Activated CD4-positive, CD25-positive, alpha-beta regulatory T cell treated with anti-CD3 and anti-CD28 coated beads, Interleukin-2, amount 50 U/mL, for 24 hours (primary cell): ENCODE measurements at regions not wholly inside any gene's neighbourhood (a gene's known extent, or its start where the extent isn't known, plus 50 kb on each side); places are given as distances from the start of the nearest gene placed in this dataset.
A peak's percentile ranks its signal among the peaks of the same experiment; 100 is the strongest.
"Not testable (repeated sequence)": the region's sequence is repeated elsewhere in the genome, so short reads cannot be mapped to it uniquely, and the experiment has no call there.

Experiments
- ATAC-seq, 2 donors: fragments of 150-1000 bp; cut with Tn5 transposase; one replicate each; pipeline ENCODE4 v1.10.0; 2021; ENCODE audit warnings: mild to moderate bottlenecking in 1 of 2, moderate library complexity in 1 of 2

GRCh38 chr14:22131749-22132476, 457.1 kb downstream of the DAD1 start:
- no peak for ATAC-seq

- no peak for ATAC-seq
These were observed 450.5 kb upstream of the OR4E1 start for GRCh38 chr14:22124073-22124613.

DNA sequence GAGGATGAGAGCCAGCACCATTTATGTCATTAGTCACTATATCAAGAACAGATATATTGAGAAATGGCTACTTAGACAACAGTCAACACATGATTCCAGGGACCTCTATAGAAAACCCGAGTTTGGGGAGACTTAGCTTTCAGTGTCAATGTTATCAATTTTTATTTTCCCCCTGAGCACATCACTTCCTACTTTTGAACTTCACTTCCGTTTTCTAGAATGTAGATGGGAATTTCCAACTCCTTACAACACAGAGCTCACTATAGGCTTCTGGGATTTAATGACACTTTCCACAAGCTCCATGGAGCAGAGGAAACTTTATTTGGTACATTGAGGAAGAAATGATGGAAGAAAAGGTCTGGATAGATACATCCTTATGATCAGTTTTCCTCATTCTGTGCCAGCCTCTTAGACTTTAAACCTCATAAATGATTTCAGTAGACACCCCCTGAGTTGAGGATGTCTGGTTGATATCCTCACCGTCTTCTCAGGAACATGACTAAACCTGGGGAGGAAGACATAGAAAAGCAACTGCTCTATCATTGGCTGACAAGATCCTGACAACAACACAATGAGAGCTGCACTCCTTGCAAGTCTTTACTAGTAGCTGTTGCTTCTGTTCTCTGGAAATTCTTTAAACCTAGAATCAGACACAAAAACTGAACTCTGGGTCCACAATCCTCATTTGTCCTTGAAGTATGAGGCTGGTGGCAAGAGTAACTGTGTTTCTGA, 449.4 kb upstream of the OR4E1 start:
- ATAC-seq: peak; percentile 71 to 76

GRCh38 chr14:22122227-22122818, 448.7 kb upstream of the OR4E1 start:
- no peak for ATAC-seq

DNA sequence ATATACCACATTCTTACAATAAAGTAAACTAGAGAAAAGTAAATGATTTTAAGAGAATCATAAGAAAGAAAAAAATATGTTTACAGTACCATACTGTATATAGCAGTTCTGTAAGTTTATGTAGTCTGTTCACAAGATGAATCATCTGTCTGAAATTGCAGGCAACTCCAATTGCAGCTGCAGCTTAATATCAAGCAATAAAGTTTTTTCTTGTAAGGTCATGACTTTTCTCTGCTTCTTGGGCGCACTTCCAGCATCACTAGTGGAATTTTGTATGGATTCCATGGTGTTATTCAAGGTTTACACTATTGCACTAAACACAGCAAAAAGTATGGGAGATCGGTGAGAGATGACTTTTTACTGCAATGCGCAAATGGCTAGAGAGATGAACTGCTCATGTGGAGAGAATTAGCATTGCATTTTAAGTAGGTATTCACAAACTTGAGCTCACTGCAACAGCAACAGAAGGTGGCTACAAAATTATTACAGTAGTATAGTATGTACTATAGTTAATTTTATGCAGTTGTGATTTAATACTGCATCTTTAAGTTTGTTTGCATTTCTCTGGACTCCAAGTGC, 445.4 kb upstream of the OR4E1 start:
- no peak for ATAC-seq

- peak in 1 of 2 donors; percentile 45 for ATAC-seq
These were observed 439.8 kb upstream of the OR4E1 start for GRCh38 chr14:22113401-22113800.

DNA sequence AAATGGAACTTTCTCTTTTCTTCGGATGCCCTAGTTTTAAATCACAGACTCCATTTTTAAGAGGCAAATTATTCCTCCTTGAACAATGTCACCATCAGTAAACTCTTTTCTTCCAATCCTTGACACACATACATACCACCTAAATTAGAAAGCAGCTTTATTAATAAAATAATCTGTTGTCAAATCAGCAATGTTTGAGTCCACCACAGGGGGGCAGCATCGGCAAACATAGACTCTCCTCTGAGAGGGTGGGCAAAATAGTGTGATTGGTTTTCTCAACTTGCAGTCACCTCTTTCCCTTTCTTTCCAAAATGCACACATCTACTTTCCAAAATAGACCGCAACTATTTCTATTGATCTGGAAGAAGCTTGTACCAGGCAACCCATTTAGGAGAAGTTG, 438.4 kb upstream of the OR4E1 start:
- ATAC-seq: no peak

DNA sequence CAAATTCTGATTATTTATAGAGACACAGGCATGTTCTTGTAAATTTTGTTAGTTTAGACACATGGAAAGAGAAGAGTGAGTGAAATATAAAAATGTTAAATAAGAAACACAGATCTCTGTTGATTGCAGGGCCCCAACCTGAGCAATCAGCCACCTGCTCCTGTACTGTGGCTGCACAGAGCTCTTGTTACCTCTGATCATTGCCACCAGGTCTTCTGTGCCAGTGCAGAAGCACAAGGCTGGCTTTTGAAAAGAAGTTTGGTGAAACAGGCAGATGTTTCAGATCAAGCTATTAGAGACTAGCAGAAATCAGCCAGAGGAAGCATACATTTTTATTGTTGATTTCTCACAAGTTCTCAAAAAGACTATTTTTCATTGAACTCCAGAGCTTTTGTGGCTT, 434.1 kb upstream of the OR4E1 start:
- ATAC-seq: no peak

DNA sequence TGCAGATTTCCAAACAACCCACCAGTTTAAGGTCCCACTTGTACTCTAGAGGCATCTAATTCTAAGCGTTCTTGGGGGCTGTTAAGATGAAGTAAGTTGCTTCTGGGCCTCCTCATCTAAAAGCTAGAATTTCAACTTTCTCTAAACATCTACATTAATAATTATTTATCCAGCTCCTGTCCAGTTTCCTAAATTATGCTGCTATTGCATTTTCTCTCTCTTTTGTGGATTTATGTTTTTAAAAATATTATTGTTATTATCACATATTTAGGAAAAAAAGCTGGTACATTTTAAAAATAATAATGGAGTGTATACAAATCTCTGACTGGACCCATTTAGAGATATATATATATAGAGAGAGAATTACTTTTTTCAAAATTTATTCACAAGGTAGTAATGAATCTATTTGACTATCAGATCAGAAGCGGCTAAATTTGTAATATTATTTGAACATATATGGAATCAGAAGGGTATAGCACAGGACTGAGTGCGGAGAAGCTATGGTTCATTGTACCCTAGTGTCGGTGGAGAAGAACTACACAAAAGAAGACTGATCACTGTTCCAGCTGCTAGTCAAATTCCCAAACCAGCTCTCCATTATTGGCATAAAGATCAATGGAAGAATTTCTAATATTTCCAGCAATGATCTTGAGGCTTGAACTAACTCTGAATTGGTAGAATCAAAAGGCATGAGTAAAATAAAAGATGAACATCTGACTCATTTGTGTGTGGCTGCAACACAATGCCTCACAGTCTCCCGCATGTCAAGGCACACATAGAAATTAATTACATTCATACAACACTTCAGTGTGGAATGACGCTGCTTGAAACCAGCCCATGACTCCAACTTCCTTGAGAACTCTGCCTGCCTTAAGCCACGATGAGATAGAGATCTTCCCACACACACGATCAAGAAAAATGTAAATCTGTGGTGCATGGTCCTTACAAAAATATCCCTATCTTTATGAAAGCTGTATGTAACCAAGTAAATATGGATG, 433.4 kb upstream of the OR4E1 start:
- ATAC-seq: peak; percentile 44 to 67

- no peak for ATAC-seq
These were observed 432.0 kb upstream of the OR4E1 start for GRCh38 chr14:22105624-22106006.

DNA sequence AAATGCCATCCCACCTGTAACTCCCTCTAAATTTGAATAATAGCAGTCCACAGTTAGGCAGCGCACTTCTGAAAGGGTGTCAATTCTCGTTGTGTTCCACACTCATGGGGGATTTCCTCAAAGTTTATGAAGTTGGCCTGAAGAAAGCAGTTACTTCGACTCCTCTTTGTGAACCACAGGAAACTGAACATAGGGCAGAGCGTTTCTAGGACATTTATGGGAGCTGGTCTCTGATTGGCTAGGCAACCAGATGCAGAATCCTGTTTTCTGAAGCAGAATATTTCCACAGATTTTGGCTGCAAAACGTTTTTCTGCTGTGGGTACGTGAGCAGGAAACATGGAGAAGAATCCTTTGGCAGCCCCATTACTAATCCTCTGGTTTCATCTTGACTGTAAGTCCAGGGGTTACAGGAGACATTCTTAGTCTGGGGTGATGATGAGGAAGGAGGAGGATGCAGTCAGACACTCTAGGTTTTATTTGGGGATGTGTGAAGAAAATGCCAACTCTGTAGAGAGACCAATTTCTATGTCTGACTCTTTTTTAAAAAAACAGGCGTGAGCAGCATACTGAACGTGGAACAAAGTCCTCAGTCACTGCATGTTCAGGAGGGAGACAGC, 431.5 kb upstream of the OR4E1 start:
- ATAC-seq: no peak

- ATAC-seq: not testable (repeated sequence)
These were observed 427.1 kb upstream of the OR4E1 start for GRCh38 chr14:22100764-22101120.

DNA sequence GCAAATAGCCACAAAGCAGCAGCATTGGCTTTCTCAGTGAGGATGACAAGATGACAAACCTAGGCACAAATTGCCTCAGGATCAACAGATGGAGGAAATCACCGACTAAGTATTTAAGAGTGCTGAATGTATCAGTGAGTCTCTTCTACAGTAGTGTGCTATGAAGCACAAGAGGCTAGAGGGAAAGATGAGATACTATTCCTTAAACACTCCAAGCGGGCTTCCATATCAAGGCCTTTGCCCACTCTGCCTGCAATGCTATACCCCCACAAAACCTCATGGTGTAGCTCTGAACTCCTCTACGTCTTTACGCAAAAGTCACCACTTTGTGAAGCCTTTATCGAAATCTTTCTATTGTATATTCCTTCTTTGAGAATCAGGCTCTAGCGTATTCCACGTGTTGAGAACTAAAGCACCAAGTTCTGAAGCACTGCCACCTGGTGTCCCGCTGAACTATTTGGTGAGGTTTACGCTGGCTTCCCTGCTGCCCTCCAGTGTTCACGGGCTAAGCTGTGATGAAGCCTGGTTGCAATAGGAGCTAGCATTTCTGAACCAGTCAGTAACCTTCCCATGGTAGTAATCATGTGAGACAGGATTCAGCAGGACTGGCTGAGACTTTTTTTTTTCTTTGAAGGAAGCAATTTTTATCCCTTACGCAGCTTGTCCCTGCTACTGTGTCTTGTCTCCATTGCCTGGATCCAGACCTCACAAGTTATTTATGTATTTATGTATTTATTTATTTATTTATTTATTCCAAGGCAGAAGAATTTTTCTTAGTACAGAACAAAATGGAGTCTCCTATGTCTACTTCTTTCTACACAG, 426.5 kb upstream of the OR4E1 start:
- ATAC-seq: peak; percentile 47 to 66

GRCh38 chr14:22098435-22098834, 424.8 kb upstream of the OR4E1 start:
- no peak for ATAC-seq

- peak; percentile 49 to 57 for ATAC-seq
These were observed 424.1 kb upstream of the OR4E1 start for GRCh38 chr14:22097586-22098292.

DNA sequence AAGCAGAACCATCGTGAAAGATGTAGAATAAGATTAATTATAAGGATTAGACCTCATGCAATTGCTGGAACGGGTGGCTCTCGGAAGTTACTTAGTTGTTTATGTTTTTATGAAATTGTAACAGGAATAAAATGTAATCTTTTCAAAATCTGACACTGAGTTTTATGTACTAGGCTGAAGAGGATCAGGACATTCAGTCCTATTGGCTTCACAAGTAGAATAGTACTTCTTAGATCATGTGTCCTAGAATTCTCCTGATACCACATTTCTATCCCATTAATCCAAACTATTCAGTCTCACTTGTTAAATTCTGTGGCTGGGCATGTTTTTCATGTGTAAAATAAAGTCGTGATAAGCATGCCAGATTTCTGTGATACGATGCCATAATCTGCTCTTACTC, 423.5 kb upstream of the OR4E1 start:
- ATAC-seq: no peak

- ATAC-seq: peak; percentile 72 to 77
These were observed 422.9 kb upstream of the OR4E1 start for GRCh38 chr14:22096514-22096895.

- ATAC-seq: no peak
These were observed 422.4 kb upstream of the OR4E1 start for GRCh38 chr14:22095860-22096513.

- ATAC-seq: no peak
These were observed 416.3 kb upstream of the OR4E1 start for GRCh38 chr14:22089940-22090339.
